ENCODE measurements at regions not wholly inside any gene's neighbourhood (a gene's known extent, or its start where the extent isn't known, plus 50 kb on each side); places are given as distances from the start of the nearest gene placed in this dataset.
"Not testable (repeated sequence)": the region's sequence is repeated elsewhere in the genome, so short reads cannot be mapped to it uniquely, and the experiment has no call there.

DNA sequence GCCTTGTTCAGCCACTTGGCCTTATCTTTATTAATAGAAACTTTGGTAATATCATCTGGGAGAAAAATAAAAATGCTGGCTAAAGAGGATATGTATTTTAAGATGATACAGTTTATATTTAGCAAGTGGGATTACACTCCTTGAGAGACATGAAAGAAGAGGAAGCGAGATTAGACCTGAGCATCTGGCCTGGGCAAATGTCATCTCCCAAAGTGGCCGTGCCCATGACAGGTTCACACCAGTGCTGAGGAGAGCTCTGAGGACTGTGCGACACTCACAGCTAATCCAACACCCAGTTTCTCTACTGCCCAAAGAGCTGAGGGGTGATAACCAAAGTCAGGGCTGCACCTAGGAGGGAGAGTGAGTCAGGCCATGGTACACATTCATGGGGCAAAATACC, 121.7 kb upstream of the DUSP10 start:
- no peak for DNase-seq (ENCODE audit: low spot score)
- TF ChIP-seq, protein P1, sequence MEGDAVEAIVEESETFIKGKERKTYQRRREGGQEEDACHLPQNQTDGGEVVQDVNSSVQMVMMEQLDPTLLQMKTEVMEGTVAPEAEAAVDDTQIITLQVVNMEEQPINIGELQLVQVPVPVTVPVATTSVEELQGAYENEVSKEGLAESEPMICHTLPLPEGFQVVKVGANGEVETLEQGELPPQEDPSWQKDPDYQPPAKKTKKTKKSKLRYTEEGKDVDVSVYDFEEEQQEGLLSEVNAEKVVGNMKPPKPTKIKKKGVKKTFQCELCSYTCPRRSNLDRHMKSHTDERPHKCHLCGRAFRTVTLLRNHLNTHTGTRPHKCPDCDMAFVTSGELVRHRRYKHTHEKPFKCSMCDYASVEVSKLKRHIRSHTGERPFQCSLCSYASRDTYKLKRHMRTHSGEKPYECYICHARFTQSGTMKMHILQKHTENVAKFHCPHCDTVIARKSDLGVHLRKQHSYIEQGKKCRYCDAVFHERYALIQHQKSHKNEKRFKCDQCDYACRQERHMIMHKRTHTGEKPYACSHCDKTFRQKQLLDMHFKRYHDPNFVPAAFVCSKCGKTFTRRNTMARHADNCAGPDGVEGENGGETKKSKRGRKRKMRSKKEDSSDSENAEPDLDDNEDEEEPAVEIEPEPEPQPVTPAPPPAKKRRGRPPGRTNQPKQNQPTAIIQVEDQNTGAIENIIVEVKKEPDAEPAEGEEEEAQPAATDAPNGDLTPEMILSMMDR (IDR thresholded peaks at IDR 0.05), result no peak
- ATAC-seq (ENCODE audit: low FRiP score), result no peak

DNA sequence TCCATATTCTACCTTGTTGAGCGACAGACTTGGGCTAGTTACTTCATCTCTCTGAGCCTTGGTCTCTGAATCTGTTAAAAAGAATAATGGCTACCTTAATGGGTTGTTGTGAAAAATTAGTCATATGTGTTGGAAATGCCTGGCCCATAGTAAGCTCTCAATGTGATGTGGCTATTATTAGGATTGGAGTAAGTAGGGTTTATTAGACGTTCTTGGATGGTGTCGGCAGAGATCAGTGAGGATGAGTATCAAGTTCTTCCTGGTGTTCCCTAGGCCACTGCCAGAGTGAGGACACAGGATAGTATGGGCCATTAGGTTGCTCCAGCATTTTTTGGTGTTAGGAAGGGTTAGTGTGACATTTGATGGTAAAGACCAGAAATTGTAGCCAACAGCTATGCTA, 121.1 kb upstream of the DUSP10 start:
- ATAC-seq (ENCODE audit: low FRiP score), result no peak
- no peak for DNase-seq (ENCODE audit: low spot score)
- TF ChIP-seq, protein P1 (IDR thresholded peaks at IDR 0.05), result no peak

DNA sequence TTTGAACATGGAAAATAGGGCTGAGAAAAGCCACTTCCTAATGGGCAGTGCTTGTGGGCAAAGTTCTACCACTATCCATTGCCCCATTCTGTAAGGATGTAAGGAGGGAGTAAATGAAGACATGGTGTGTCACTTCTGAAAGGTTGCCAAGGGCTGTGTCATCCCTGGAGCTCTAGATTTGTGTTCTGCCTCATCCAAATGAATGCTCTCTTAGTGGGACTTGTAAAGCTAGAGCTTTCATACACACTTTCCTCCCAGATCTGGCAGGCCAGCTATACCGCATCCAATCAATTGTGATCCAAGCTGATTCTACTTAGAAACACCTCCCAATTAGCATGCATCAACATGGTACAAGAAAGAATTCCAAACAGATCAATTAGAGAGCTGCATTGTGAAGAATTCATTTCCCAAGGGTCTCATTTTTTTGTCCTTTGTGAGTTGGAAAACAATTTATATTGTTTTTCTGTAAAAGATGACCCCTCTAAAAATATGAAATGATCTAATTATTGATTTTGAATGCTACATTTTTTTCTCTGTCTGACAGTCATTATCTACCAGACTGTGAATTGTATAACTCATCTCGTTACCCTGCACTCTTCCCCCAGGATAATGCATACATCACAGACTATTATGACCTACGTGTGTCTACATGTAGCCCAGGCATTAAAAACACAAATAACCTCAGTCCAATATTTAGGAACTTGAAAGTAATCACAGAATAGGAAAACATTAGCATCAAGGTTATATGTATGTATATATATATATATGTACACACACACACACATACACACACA, 117.1 kb upstream of the DUSP10 start:
- TF ChIP-seq, protein P1 (IDR thresholded peaks at IDR 0.05), result no peak
- DNase-seq (ENCODE audit: low spot score), result no peak

DNA sequence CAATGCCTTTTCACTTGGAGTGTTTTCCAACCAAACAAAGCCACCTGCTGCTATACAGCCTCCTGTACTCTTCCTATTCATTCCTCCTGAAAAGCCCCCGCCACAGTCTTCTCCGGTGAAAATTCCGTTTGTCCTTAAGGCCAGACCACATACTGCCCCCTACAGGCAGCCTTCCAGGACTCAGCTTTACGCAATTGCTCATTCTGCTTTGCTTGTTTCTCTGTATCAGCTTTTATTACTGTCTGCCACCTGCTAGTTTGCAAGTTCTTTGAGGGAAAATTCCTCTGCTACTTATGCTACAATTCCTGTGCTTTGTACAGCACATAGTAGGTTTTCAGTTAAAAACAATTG, 115.2 kb upstream of the DUSP10 start:
- not testable (repeated sequence) for ATAC-seq (ENCODE audit: low FRiP score)

More for the DNA sequence above, 117.1 kb upstream of the DUSP10 start:
- no peak for ATAC-seq (ENCODE audit: low FRiP score)

DNA sequence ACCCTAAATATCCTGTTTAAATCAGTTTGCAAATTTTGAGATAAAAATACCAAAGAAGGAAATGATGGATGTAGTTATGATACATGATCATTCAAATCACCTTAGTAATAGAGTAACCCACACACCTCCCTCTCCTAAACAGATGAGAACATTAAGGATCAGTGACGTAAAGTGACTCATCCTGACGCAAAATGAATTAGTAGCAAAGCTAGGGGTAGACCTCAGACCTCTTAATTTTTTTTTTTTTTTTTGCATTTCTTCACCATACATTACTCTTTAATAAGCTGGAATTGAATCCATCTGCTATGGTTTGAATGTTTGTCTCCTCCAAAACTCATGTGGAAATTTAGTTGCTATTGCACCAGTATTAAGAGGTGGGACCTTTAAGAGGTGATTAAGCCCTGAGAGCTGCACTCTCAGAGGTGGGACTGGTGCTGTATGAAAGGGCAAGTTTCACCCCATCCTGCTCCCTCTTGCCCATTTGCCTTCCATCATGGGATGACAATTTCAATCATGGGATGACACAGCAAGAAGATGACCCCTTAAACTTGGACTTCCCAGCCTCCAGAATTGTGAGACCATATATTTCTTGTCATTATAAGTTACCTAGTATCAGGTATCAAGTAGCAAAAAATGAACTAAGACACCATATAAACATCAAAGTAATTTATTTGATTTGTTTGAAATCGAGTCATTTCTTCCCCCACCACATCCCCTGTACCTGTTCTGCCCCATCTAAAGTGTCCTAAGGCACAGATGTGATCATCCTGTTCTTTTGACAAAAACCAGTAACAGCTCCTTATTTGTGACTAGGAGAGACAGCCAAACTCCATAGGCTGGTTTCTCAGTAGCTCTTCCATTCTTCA, 114.6 kb upstream of the DUSP10 start:
- TF ChIP-seq, protein P1 (IDR thresholded peaks at IDR 0.05), result no peak
- DNase-seq (ENCODE audit: low spot score) (no peak), ATAC-seq (ENCODE audit: low FRiP score) (no peak)

More for the DNA sequence above, 115.2 kb upstream of the DUSP10 start:
- not testable (repeated sequence) for DNase-seq (ENCODE audit: low spot score)

DNA sequence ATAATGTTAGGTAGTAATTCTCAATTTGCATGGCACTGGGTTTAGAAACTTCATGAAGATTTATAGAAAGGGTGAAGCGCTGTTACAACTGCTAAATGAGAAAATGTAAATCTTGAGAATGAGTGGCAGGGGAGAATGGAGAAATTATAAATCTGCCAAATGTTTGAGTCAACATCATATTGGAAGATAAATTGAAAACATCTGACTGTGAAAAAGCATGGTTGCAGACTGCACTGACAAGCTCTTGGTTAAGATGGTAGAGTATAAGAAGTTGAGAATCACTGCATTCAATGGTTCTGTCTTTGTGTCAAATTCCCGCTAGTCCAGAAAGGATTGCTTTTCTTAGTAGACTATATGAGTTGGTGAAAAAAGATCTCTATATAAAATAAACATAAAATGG, 113.3 kb upstream of the DUSP10 start:
- TF ChIP-seq, protein P1 (IDR thresholded peaks at IDR 0.05), result no peak
- ATAC-seq (ENCODE audit: low FRiP score) (no peak), DNase-seq (ENCODE audit: low spot score) (no peak)

DNA sequence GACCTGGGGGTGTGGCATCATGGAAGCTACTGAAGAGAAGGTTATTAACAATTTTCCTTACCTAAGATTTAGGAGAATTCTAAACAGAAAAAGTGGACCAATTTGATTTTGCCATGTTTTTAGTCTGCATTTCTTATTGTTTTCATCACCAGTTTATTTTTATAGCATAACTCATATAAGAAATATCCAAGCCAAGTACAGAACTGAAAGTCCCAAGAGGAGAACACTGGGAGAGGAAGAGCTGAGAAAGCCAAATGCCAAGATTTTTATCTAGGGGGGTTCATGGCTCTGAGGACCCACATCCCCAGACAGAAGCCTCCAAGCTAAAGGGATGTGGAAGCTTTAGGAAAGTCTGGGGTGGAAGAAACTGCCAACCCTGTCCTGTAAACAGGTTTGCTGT, 109.4 kb upstream of the DUSP10 start:
- no peak for ATAC-seq (ENCODE audit: low FRiP score)
- no peak for DNase-seq (ENCODE audit: low spot score)
- TF ChIP-seq, protein P1 (IDR thresholded peaks at IDR 0.05), result no peak

Data from omental fat pad (tissue), 3 donors.